Brain pericyte (primary cell): ENCODE measurements at regions not wholly inside any gene's neighbourhood (a gene's known extent, or its start where the extent isn't known, plus 50 kb on each side); places are given as distances from the start of the nearest gene placed in this dataset.

ENCODE experiments used
- DNase-seq: peaks from one replicate; pipeline ENCODE4 v3.0.0-alpha.2; 2012; ENCODE audit warnings: low read depth, low spot score

- no peak for DNase-seq
Measured at GRCh38 chr2:180739070-180739469, 241.3 kb upstream of the UBE2E3 start.

- no peak for DNase-seq
Measured at GRCh38 chr2:180735799-180736198, 244.6 kb upstream of the UBE2E3 start.

GRCh38 chr2:180734382-180734781 lies 246.0 kb upstream of the UBE2E3 start:
- no peak for DNase-seq

- no peak for DNase-seq
Measured at GRCh38 chr2:180733330-180733729, 247.1 kb upstream of the UBE2E3 start.

- DNase-seq: no peak
Measured at GRCh38 chr2:180732337-180732736, 248.1 kb upstream of the UBE2E3 start.

- DNase-seq: no peak
Measured at GRCh38 chr2:180730976-180731375, 249.4 kb upstream of the UBE2E3 start.

- DNase-seq: peak; percentile 13
Measured at GRCh38 chr2:180728928-180729559, 251.4 kb upstream of the UBE2E3 start.

GRCh38 chr2:180723712-180724111 lies 256.7 kb upstream of the UBE2E3 start:
- DNase-seq: no peak

GRCh38 chr2:180722551-180723239 lies 257.7 kb upstream of the UBE2E3 start:
- no peak for DNase-seq

GRCh38 chr2:180720829-180721228 lies 259.6 kb upstream of the UBE2E3 start:
- no peak for DNase-seq

GRCh38 chr2:180717588-180717987 lies 262.8 kb upstream of the UBE2E3 start:
- no peak for DNase-seq

- no peak for DNase-seq
Measured at GRCh38 chr2:180716186-180717180, 263.9 kb upstream of the UBE2E3 start.

GRCh38 chr2:180715044-180715443 lies 265.4 kb upstream of the UBE2E3 start:
- DNase-seq: no peak

- DNase-seq: no peak
Measured at GRCh38 chr2:180709392-180710145, 270.8 kb upstream of the UBE2E3 start.

GRCh38 chr2:180707884-180708205 lies 272.6 kb upstream of the UBE2E3 start:
- peak; percentile 54 for DNase-seq

- DNase-seq: no peak
Measured at GRCh38 chr2:180707175-180707883, 273.1 kb upstream of the UBE2E3 start.

- no peak for DNase-seq
Measured at GRCh38 chr2:180706694-180707093, 273.7 kb upstream of the UBE2E3 start.

GRCh38 chr2:180705551-180705950 lies 274.9 kb upstream of the UBE2E3 start:
- no peak for DNase-seq

- no peak for DNase-seq
Measured at GRCh38 chr2:180705122-180705521, 275.3 kb upstream of the UBE2E3 start.

GRCh38 chr2:180699657-180700361 lies 280.6 kb upstream of the UBE2E3 start:
- no peak for DNase-seq
